Endodermal cell (in vitro differentiated cells): ENCODE measurements at regions not wholly inside any gene's neighbourhood (a gene's known extent, or its start where the extent isn't known, plus 50 kb on each side); places are given as distances from the start of the nearest gene placed in this dataset.

Source experiments
- DNase-seq: peaks from one replicate; pipeline ENCODE4 v3.0.0-alpha.2; 2017
- H3K27ac ChIP-seq: 2 replicates; pipeline ENCODE4 v1.5.1; 2013; ENCODE audit warnings: mild to moderate bottlenecking, low read depth, low read length, moderate library complexity
- H3K27me3 ChIP-seq: 2 replicates; pipeline ENCODE4 v1.6.1; 2013; ENCODE audit warnings: mild to moderate bottlenecking, low read length, moderate library complexity; ENCODE audit not compliant: insufficient read depth, control insufficient read depth, poor library complexity, severe bottlenecking
- H3K36me3 ChIP-seq: 2 replicates; pipeline ENCODE4 v1.7.0; 2013; ENCODE audit warnings: mild to moderate bottlenecking, low read length, moderate library complexity; ENCODE audit not compliant: control insufficient read depth, insufficient read depth
- H3K4me1 ChIP-seq: one replicate; pipeline ENCODE4 v1.7.0; 2013; ENCODE audit warnings: low read length; ENCODE audit not compliant: control insufficient read depth, insufficient read depth
- H3K4me3 ChIP-seq: 2 replicates; pipeline ENCODE4 v1.5.1; 2013; ENCODE audit warnings: mild to moderate bottlenecking, low read length, moderate library complexity
- H3K9ac ChIP-seq: 2 replicates; pipeline ENCODE4 v1.6.1; 2013; ENCODE audit warnings: mild to moderate bottlenecking, low read length, moderate library complexity; ENCODE audit not compliant: poor library complexity, severe bottlenecking; ENCODE audit errors: extremely low read depth
- H3K9me3 ChIP-seq: 2 replicates; pipeline ENCODE4 v1.6.1; 2013; ENCODE audit warnings: mild to moderate bottlenecking, low read length, moderate library complexity; ENCODE audit not compliant: control insufficient read depth
- H3K27ac Mint-ChIP-seq: 2 replicates; pipeline ENCODE4 v1.8.0; 2020; ENCODE audit warnings: mixed read lengths
- H3K27me3 Mint-ChIP-seq: 2 replicates; pipeline ENCODE4 v1.8.0; 2021; ENCODE audit warnings: mild to moderate bottlenecking, mixed read lengths; ENCODE audit not compliant: insufficient read depth
- H3K36me3 Mint-ChIP-seq: 2 replicates; pipeline ENCODE4 v1.8.0; 2020; ENCODE audit warnings: low read depth, mixed read lengths
- H3K4me1 Mint-ChIP-seq: 2 replicates; pipeline ENCODE4 v1.8.0; 2020; ENCODE audit warnings: mixed read lengths
- H3K4me3 Mint-ChIP-seq: 2 replicates; pipeline ENCODE4 v1.8.0; 2020; ENCODE audit warnings: mild to moderate bottlenecking, moderate library complexity, mixed read lengths
- H3K9me3 Mint-ChIP-seq: 2 replicates; pipeline ENCODE4 v1.8.0; 2020; ENCODE audit warnings: mild to moderate bottlenecking, mixed read lengths
- CTCF ChIP-seq: fragments of 200-600 bp; sonication (generic); conservative IDR thresholded peaks from 2 replicates; pipeline ENCODE4 v1.5.0; 2021; ENCODE audit warnings: antibody characterized with exemption, mild to moderate bottlenecking
- WGBS, 2 experiments: methylation state at CpG; one replicate each; pipeline versions ENCODE4 v1.1.5 to v1.1.7; 2013; ENCODE audit warnings: missing lambda C conversion rate in 2 of 2, mixed read lengths in 1 of 2; ENCODE audit not compliant: insufficient coverage in 1 of 2, insufficient read length in 1 of 2; 5-methylcytosine and 5-hydroxymethylcytosine counted together

GRCh38 chr15:53305101-53305500, 454.4 kb downstream of the WDR72 start:
- no peak overlapping the region for H3K27ac ChIP-seq
- H3K9me3 ChIP-seq, result no peaks in the 10 kb centered on the region
- H3K4me3 ChIP-seq, result no peak overlapping the region
- Mint-ChIP-seq H3K36me3 (no peaks in the 10 kb centered on the region), H3K27me3 (no peaks in the 10 kb centered on the region), H3K9me3 (no peaks in the 10 kb centered on the region), H3K27ac (no peak overlapping the region), H3K4me1 (peaks cover 6% of the 10 kb centered on the region), H3K4me3 (no peak overlapping the region)
- H3K36me3 ChIP-seq, result no peaks in the 10 kb centered on the region
- no peaks in the 10 kb centered on the region for H3K4me1 ChIP-seq
- TF ChIP-seq CTCF, result no peak
- no peak for DNase-seq
- 96% methylated on average over 1 of the region's 1 CpG; no CpG with 5 or more reads in 1 of the 2 experiments for WGBS, 2 experiments
- no peak overlapping the region for H3K9ac ChIP-seq
- H3K27me3 ChIP-seq, result no peaks in the 10 kb centered on the region

GRCh38 chr15:53297828-53298227, 461.6 kb downstream of the WDR72 start:
- Mint-ChIP-seq H3K4me3 (no peak overlapping the region), H3K27me3 (no peaks in the 10 kb centered on the region), H3K27ac (no peak overlapping the region), H3K9me3 (no peaks in the 10 kb centered on the region), H3K4me1 (peaks cover 21% of the 10 kb centered on the region), H3K36me3 (no peaks in the 10 kb centered on the region)
- no peak for TF ChIP-seq CTCF
- H3K27me3 ChIP-seq, result no peaks in the 10 kb centered on the region
- no peak for DNase-seq
- H3K9ac ChIP-seq, result no peak overlapping the region
- WGBS, 2 experiments, result 89 to 96% methylated on average over 4 of the region's 4 CpGs
- no peaks in the 10 kb centered on the region for H3K4me1 ChIP-seq
- H3K4me3 ChIP-seq, result no peak overlapping the region
- no peaks in the 10 kb centered on the region for H3K36me3 ChIP-seq
- no peak overlapping the region for H3K27ac ChIP-seq
- H3K9me3 ChIP-seq, result no peaks in the 10 kb centered on the region

GRCh38 chr15:53296603-53297002, 462.9 kb downstream of the WDR72 start:
- H3K9me3 Mint-ChIP-seq, result no peaks in the 10 kb centered on the region
- Histone ChIP-seq H3K36me3 (no peaks in the 10 kb centered on the region), H3K4me3 (peak overlapping the region; percentile 53), H3K27me3 (no peaks in the 10 kb centered on the region), H3K27ac (no peak overlapping the region), H3K4me1 (no peaks in the 10 kb centered on the region), H3K9me3 (no peaks in the 10 kb centered on the region), H3K9ac (no peak overlapping the region)
- H3K4me3 Mint-ChIP-seq, result no peak overlapping the region
- H3K36me3 Mint-ChIP-seq, result no peaks in the 10 kb centered on the region
- peak overlapping the region; percentile 85 for H3K27ac Mint-ChIP-seq
- H3K27me3 Mint-ChIP-seq, result no peaks in the 10 kb centered on the region
- peak; percentile 67 for DNase-seq
- no peak for TF ChIP-seq CTCF
- WGBS, 2 experiments, result 60% methylated on average over 3 of the region's 4 CpGs; no CpG with 5 or more reads in 1 of the 2 experiments
- peaks cover 19% of the 10 kb centered on the region for H3K4me1 Mint-ChIP-seq
